SK-N-SH (cell line): ENCODE measurements at regions not wholly inside any gene's neighbourhood (a gene's known extent, or its start where the extent isn't known, plus 50 kb on each side); places are given as distances from the start of the nearest gene placed in this dataset.

ENCODE experiments used
- CTCF ChIP-seq: fragments of 200-600 bp; sonication (generic); IDR thresholded peaks from 2 replicates; pipeline ENCODE4 v1.6.1; 2017; ENCODE audit warnings: antibody characterized with exemption, mild to moderate bottlenecking, moderate library complexity
- EP300 ChIP-seq, 2 experiments: IDR thresholded peaks; 2 replicates each; pipeline versions ENCODE4 v1.4.0 to v1.6.1; 2012; ENCODE audit warnings: borderline replicate concordance in 1 of 2, low read depth in 1 of 2, low read length in 1 of 2
- FOXM1 ChIP-seq: IDR thresholded peaks from 2 replicates; pipeline ENCODE4 v1.4.0; 2012; ENCODE audit warnings: low read depth, mild to moderate bottlenecking
- GABPA ChIP-seq: IDR thresholded peaks from 2 replicates; pipeline ENCODE4 v1.4.0; 2012; ENCODE audit warnings: low read depth, mild to moderate bottlenecking
- JUND ChIP-seq: IDR thresholded peaks from 2 replicates; pipeline ENCODE4 v1.4.0; 2012
- NRF1 ChIP-seq: IDR thresholded peaks from 2 replicates; pipeline ENCODE4 v1.6.1; 2012; ENCODE audit warnings: low read depth, mild to moderate bottlenecking, low read length
- POLR2AphosphoS5 ChIP-seq: IDR thresholded peaks from 2 replicates; pipeline ENCODE4 v1.6.1; 2012; ENCODE audit warnings: low read depth, low read length
- RAD21 ChIP-seq: IDR thresholded peaks from 2 replicates; pipeline ENCODE4 v1.6.1; 2012; ENCODE audit warnings: mild to moderate bottlenecking, low read length
- TF ChIP-seq, protein P1 (sequence below): IDR thresholded peaks from 2 replicates; pipeline ENCODE4 v1.6.1; 2012; ENCODE audit warnings: mild to moderate bottlenecking, low read depth, low read length, moderate library complexity

DNA sequence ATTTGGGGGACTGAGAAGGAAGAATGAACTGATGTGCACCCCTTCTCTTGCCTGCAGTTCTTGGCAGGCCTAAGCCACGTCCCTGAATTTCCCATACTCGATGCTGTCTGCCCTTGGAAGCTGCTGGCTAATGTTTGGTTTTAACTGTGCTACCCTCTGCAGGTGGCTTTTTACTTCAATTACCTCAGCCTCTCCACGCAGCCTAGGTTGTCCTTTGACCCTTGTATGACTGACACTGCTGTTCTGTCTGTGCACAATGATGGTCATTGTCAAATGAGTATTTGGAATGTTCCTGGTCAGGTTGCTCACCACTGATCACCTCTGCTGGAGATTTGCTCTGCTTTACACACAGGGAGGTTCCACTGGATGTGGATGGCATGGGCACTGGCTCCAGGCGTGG lies 137.1 kb downstream of the ZNF518B start:
- no peak for TF ChIP-seq CTCF
- TF ChIP-seq GABPA = no peak
- TF ChIP-seq POLR2AphosphoS5 = no peak
- TF ChIP-seq NRF1 = no peak
- TF ChIP-seq JUND = no peak
- TF ChIP-seq, protein P1, sequence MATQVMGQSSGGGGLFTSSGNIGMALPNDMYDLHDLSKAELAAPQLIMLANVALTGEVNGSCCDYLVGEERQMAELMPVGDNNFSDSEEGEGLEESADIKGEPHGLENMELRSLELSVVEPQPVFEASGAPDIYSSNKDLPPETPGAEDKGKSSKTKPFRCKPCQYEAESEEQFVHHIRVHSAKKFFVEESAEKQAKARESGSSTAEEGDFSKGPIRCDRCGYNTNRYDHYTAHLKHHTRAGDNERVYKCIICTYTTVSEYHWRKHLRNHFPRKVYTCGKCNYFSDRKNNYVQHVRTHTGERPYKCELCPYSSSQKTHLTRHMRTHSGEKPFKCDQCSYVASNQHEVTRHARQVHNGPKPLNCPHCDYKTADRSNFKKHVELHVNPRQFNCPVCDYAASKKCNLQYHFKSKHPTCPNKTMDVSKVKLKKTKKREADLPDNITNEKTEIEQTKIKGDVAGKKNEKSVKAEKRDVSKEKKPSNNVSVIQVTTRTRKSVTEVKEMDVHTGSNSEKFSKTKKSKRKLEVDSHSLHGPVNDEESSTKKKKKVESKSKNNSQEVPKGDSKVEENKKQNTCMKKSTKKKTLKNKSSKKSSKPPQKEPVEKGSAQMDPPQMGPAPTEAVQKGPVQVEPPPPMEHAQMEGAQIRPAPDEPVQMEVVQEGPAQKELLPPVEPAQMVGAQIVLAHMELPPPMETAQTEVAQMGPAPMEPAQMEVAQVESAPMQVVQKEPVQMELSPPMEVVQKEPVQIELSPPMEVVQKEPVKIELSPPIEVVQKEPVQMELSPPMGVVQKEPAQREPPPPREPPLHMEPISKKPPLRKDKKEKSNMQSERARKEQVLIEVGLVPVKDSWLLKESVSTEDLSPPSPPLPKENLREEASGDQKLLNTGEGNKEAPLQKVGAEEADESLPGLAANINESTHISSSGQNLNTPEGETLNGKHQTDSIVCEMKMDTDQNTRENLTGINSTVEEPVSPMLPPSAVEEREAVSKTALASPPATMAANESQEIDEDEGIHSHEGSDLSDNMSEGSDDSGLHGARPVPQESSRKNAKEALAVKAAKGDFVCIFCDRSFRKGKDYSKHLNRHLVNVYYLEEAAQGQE = no peak
- no peak for TF ChIP-seq FOXM1
- no peak for TF ChIP-seq RAD21
- no peak for TF ChIP-seq EP300 (IDR thresholded peaks at IDR 0.05; ENCODE audit: borderline replicate concordance in 1 of 2, low read depth in 1 of 2, low read length in 1 of 2)
